ENCODE measurements at regions not wholly inside any gene's neighbourhood (a gene's known extent, or its start where the extent isn't known, plus 50 kb on each side); places are given as distances from the start of the nearest gene placed in this dataset.
A peak's percentile ranks its signal among the peaks of the same experiment; 100 is the strongest.
"Not testable (repeated sequence)": the region's sequence is repeated elsewhere in the genome, so short reads cannot be mapped to it uniquely, and the experiment has no call there.

DNA sequence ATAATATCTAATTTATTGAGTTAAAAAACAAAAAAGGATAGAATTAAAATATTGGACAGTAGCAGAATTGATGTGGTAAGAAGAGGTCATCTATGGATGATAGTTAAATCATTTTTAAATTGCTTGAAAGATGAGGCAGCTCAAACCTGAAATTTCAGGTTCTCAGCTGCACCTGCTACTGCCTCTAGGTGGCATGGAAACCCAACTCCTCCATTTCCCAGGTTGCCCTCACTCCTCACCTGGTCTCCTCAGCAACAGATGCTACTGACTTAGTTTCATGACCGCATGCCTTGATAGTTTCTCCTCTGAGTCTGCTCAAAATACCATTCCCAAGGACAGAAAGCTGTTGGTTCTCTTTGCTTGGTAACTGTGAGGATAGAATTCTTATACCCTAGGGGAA is 148.1 kb downstream of the ABHD5 start:
- DNase-seq, result no peak

DNA sequence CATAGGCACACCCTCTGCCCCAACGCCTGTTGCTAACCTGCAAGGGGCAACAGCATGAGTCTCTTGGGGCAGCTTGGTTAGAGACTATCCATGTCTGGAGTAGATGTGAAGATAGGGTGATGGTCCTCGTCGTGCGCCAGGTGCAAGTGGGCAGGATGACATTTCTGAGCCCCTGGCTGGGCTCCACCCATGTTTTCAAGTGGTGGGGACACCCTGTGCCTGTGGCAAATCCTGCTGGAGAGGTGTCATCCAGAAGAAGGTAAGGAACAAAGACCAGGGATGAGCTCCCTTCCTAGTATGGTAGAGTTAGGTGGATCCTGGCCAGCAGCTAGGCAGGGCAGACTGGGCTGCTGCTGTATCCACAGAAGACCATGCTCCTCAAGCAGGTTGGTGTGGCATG is 152.6 kb downstream of the ABHD5 start:
- DNase-seq, result no peak

DNA sequence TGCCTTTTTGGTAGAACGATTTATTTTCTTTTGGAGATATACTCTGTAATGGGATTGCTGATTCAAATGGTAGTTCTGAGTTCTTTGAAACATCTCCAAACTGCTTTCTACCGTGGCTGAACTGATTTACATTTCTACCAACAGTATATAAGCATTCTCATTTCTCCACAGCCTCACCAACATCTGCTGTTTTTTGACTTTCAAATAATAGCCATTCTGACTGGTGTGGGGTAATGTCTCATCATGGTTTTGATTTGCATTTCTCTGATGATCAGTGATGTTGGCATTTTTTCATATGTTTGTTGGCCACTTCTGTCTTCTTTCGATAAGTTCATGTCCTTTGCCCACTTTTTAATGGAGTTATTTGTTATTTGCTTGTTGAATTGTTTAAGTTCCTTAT is 154.0 kb downstream of the ABHD5 start:
- no peak for DNase-seq

DNA sequence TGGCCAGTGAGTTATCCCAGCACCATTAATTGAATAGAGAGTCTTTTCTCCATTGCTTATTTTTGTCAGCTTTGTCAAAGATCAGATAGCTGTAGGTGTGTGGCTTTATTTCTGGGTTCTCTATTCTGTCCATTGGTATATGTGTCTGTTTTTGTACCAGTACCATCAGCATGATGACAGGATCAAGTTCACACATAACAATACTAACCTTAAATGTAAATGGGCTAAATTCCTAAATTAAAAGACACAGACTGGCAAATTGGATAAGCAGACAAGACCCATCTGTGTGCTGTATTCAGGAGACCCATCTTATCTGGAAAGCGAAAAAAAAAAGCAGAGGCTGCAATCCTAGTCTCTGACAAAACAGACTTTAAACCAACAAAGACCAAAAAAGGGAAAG is 154.8 kb downstream of the ABHD5 start:
- DNase-seq, result not testable (repeated sequence)

DNA sequence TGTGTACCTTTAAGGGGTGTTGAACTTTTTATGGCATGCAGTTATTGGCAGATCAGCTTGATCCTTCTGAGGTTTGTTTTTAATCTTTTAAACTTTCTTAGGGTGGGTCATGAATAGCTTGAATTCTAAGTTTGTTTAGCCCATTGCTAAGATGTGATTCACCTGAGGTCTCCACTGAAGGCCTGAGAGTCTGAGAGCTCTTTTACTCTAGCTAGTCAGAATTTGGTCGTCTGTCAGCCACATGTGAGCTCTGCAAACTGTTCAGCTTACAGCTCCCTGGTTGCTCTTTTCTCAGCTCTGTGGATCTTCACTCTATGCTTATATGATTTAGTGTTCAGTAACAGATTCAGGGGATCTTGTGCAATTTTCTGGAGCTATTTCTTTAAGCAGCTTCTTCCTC is 161.3 kb downstream of the ABHD5 start:
- no peak for DNase-seq

DNA sequence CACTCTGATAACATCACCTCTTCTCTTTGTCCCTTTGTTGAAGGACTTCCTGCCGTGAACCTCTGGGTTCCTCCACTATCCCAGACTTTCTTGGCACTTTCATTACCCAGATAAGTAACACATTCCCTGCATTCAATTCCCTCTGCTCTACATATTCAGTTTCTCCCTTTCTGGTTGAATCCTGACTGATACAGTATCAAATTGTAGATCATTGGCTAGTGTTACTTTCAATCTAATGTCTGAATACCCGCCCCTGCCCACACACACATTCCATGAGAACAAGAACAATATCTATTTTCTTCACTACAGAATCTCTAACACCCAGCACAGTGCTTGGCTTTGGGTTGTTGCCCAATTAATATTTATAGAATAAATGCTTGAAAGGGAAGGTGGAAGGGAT is 163.5 kb downstream of the ABHD5 start:
- no peak for DNase-seq

DNA sequence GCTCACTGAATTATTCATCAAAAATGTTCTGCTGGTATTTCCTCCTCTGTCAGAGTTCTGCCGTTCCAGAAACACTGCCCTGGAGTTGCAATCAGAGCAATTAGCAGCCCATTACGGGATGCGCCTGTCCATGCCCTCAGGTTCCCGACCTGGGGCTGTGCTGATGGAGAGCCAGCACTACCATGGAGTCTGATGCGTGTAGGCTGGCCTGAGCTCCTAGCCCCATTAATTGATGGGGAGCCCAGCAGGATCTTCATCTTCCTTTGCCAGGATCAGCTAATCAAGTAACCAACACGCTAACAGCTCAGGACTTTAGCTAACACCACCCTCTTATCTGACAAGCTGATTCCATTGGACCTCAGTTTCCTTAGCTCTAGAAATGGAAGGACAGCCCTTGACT is 164.2 kb downstream of the ABHD5 start:
- DNase-seq, result no peak

DNA sequence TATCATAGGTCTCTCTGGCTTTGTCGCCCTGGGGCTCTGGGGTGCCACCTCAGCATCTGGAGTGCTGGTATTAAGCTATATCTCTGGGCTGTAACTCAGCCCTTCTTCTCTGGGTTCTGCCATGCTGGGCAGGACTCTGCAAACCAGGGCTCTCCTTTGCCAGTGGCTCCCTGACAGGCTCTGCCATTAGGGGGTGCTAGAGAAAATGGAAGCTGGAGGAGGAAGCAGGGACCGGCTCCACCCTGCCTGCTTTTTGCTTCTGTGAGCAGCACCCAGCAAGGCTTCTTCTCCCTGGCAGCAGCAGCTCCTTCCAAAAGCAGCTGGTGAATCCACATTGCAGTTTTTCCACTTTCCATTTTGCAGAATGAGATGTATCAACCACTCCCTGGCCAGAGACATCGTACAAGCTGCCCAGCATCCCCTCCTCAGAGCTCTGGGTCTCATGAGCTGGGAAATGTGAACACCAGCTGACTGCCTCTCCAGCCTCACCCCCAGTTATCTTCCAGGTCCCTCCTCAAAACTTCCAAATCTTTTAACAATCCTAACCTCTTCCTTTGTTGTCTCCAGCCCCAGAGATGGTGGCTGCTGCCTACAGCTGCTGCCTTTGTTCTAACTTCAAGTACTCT is 165.0 kb downstream of the ABHD5 start:
- DNase-seq, result peak; percentile 78

DNA sequence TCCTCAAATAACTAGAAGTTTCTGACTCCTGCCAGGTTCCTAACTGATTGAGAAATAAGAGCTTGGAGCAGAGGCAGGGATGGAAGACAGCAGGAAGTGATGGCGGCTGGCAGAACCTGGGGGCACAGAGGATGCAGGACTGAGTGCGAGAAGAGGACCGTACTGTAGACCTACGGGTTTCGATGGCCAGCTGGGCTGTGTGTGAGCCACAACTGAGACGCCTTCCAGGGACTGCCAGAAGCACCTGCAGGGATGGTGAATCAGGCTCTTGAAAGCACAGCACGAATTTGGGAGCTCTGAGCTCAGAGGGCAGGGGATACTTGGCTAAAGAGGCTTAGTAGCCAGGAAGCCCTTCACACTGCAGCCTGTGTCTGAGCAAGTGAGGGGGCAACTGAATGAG is 165.6 kb downstream of the ABHD5 start:
- DNase-seq, result no peak

DNA sequence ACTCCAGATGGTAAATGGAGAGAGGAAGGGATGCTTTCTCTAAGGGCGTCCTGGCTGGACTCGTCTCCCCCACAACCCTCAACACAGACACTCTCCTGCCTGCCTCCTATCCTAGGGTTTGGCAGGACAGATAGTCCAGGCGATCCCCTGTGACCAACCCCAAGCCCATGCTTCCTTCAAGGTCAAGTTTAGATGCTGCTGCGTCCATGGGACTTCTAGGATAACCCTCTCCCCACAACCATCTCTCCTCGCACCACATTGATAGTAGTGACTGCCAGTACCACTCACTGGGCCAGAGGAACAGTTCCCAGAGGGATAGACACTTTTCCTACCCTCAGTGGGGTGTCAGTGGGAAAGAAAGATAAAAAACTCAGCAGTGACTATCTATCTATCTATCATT is 166.0 kb downstream of the ABHD5 start:
- DNase-seq, result no peak

DNA sequence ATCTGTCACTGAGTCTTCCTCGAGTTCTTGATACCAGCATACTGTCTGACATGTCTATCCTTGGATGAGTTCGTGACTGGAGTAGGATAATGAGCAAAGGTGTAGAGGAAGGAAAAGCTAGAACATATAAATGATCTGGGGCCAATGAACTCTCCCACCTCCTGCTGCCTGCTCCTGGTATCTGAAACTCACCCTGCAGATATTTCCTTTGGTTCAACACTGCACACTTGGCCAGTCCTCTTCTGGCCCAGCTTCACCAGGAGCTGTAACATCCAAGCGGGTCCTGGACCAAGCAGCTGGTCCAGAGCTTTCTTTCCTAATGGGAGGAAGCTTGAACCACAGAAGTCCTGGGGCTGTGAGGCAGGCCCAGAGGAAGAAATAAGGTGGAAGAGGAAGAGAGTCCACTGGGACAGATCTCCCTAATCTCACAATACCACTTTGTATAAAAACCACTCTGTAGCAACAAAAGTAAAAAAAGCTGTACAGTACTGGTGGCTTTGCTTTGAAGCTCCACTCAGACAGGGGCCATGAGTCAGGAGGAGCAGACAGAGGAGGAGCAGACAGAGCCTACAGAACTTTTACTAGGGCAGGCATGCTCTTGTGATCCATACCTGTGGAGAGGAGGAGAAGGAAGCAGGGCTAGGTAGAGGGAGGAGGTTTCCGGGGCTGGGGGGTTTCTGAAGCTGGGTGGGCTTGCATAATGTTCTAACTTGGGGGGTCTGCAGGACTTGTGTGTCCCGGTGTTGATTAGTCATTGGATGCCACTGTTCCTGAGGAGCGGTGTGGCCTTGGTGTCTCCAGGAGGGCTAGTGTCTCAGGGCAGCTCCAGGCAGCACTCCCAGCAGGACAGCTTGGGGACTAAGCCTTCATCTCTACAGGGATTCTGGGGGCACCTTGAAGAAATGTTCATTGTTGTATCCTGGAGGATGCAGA is 166.9 kb downstream of the ABHD5 start:
- DNase-seq, result no peak

DNA sequence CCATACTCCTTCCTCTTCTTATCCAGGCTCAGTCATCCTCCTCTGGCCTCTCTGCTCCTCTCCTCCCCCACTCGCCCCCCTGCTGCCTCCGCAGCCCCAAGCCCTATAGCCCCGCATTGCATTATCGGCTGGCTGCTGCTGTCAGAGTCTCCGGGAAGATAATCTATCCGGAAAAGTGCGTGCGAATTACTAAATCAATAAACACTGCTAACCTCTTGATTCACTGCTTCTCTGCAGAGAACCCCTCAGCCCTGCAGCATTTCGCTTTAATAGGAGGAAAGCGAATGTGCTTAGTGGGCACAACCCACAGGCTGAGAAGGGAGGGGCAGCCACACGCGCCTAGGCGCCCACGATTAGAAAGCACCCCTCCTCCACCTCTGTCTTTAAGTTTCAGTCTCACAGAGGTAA is 167.6 kb downstream of the ABHD5 start:
- DNase-seq, result no peak

DNA sequence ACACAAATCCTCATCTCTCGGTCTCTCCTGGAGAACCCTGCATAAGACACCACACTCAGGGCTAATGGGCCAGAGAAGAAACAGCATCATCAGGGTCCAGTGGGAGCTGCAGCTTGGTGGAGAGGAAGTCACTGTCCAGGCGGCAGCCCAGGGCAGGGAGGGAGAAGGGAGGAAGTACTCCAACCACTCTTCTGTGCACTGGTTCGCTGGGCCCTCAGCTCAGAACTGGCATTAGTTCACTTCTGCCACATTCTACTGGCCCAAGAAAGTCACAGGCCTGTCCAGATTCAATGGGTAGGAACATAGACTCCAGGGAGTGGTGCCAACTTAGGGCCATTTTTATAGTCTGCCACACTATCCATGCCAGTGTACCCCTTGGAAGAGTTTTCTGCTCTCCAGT is 169.0 kb downstream of the ABHD5 start:
- DNase-seq, result no peak

DNA sequence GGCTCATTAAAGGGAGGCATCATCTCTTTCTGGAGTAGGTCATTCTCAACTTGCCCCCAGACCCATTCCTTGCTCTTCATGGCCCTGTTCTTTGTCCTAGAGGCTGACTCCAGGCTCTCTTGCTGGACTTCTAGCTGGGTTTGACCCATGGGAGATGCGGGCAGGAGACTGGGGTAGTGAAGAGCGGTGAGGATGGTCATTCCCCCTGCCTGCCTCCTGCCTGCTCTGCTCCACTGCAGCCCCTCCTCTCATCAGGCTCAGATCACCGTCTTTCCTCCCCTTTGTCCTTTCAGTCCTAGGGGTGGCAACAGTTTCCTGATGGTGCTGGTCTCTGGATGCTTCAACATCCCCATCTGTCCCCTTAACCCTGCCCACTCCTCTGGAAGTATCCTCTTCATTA is 170.9 kb downstream of the ABHD5 start:
- no peak for DNase-seq

DNA sequence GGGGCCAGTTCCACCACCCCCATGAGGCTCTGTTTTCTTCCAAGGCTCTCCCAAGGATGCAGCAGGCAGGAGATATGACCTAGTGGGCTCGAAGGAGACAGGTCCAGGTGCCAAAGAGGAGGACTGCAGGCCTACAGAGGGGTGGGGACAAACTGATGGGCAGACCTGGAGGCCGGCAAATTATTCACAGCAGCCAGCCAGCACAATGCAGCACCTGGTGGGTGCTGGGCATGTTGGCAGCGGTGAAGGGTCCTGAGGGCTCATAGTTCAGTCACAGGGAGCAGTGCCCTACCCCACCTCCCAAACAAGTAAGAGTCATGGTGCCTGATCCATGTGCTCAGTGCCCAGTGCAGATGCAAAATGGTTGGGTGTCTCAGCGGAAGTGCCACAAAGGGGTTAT is 171.7 kb downstream of the ABHD5 start:
- no peak for DNase-seq

DNA sequence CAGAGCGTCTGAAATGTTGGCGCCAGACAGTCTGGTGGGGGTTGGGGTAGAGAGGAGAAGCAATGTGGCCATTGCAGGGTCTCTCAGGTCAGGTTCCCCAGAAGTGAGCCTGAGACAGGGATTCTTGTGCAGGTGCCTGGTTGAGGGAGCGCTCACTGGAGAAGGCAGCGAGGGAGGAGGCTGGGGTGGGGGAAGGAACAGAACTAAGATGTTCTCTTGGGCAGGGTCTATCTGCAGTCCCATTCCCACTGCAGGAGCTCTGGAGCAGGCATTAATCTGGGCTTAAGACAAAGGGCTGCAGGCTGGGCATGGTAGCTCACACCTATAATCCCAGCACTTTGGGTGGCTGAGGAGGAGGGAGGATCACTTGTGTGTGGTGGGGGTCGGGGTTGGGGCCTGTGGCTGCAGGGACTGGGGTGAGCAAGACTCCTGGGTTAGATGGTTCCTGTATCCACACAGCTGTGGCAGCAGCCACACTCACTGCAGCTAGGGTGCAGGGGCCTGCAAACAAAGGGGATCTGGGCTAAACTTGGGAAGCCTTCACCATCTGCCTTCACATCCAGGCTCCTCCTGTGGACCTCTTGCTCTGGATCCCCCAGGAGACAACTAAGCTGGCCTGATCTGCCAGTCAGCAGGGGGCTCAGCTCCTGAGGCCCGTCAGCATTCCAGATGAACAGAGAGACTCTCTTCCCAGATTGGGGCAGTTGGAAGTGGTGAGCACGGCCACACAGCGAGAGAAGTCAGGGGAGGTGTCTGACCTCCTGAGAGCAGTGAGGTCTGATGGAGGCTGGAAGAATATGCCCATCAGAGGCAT is 172.5 kb downstream of the ABHD5 start:
- DNase-seq, result no peak

DNA sequence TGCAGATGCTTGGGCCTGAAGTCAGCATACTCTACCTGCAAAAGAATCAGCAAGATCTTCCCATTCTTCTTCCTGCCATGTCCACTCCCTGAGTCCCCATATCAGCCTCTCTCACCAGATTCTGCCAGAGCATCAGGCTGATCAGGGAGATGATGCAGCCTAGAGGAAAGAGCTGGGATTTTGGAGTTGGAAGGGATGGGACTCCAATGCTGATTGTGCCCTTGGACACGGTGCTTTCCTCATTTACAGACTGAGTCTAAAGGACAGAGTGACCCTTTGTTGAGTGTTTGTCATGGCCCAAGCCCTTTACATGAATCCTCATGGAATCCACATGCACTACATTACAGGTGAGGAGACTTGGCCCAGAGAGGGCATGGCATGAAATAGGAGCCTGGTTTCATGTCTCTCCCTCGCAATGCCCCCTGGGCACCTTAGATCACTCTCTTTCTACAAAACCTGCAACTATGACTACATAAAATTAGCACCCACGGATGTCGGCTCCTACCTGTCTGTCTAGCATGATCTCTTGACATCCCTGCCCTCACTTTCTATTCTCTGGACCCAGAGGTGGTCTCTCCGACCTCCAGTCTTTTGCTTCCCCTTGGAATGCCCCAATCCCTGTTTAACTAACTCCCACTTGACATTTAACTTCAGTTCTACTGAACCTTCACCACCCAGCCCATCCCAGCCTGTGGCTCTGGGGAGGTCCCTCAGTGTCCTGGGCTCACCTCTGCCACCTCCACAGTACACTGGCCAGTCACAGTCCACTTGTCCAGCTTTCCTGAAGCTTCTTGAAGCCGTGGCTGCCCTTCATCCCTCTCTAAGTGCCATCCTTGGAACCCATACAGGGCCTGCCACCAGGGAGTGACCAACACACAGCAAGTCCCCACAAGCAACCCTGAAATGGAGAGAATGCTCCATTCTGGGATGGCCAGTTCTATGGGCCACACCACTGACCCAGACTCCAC is 173.5 kb downstream of the ABHD5 start:
- no peak for DNase-seq

DNA sequence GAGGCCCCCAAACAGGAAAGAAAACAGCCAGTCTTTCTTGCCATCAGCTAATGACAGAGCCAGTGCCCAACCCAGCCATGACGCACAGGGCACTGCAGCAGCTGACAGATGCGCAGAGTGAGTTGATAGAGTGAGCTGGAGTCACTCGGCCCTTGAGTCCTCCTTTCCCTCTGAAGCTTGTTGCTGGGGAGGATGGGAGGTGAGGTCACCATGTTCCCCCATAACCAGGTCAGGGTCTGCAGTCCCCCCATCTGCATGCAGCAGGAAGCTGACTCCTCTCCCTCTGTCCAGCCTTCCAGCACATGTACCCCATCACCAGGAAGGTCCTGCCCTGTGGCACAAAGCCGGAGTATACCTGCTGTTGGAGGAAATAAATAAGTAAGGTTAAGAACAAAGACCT is 174.6 kb downstream of the ABHD5 start:
- no peak for DNase-seq

DNA sequence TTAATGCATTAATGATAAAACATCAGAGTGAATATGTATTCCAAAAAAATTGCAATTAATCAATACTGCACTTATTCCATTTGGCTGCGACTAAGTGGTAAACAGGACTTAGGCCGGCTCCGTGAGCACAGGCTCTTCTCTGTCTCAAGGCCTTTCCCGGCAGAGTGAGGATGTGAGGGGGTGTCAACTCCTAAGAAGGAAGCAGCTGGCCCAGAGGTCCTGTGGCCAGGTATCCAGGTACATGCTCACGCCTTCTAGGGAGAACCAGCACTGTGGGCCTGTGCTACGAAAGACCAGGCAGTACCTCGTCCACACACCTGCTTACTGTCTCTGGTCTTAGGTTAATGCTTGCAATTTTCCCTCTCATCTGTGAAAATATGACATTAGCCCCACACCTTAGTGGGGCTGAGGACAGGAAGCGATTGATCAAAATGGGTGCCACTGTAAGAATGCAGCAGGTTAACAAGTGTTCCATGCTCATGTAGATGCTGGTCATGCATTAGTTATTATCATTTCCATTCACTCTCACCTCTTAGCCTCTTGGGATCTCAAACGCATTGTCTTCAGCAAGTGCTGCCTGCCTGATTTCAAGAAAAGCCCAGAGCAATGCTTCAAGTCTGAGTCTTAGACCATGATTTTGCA is 175.3 kb downstream of the ABHD5 start:
- DNase-seq, result no peak

DNA sequence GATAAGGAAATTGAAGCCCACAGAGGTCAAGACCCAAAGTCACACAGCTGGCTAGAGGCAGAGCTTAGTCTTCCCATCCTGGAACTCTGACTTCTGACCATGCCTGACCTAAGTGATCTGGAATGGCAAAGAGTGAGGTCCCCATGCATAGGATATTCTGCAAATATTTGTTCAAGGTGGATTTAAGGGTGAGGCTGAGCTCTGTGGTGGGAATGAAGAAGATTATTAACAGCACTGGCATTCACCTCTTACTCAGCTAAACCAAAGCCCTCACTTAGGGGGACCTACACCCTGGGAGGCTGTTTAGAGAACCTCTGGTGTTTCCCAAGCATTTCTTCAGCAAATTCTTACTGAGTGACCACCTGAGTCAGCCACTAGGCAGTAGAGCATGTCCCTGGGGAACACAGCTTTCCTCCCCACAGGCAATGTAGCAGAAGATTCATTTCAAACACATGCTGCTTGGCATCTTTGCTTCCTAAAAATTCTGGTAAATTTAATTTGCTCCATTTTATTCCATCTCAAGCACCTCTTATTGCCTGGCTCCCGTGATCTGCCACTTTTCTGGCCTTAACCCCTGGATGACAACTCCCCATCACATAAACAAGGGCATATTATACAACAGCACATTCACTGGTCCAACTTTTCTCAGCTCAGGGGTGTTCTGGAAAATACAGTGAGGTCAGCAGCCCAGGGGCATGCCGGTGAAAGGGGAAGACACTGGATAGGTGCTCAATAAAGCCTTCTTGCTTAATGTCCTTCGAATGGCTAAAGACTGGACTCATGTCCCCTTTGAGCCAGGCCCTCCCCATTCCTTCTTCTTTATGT is 176.0 kb downstream of the ABHD5 start:
- peak; percentile 14 for DNase-seq
